HEK293 (cell line): ENCODE measurements at regions not wholly inside any gene's neighbourhood (a gene's known extent, or its start where the extent isn't known, plus 50 kb on each side); places are given as distances from the start of the nearest gene placed in this dataset.

Source experiments
- CTCF ChIA-PET: fragments of 350-600 bp; formaldehyde crosslinking; extraction: SDS; loops from one replicate; lab custom pipeline; 2021; ENCODE audit warnings: antibody characterized with exemption; lab: Yijun Ruan, JAX
- POLR2A ChIA-PET: fragments of 300-600 bp; formaldehyde crosslinking; extraction: SDS; loops from one replicate; lab custom pipeline; 2020; ENCODE audit warnings: antibody characterized with exemption, inconsistent platforms; lab: Yijun Ruan, JAX
- H3K27ac ChIP-seq: fragments of 200-500 bp; sonication (Bioruptor generic); 2 replicates; pipeline ENCODE4 v1.5.1; 2014; ENCODE audit warnings: low read depth, low read length, control low read depth, inconsistent platforms; ENCODE audit errors: extremely low read depth
- H3K36me3 ChIP-seq, 2 experiments: fragments of 200-500 bp in 1 of 2; sonication (Bioruptor generic) in 1 of 2; 1 replicate in 1 of 2; 2 replicates in 1 of 2; pipeline ENCODE4 v1.5.1; 2014 to 2017; ENCODE audit warnings: inconsistent platforms in 2 of 2, low read length in 2 of 2; ENCODE audit not compliant: control insufficient read depth in 2 of 2, insufficient read depth in 1 of 2
- H3K4me1 ChIP-seq: fragments of 200-500 bp; sonication (Bioruptor generic); 2 replicates; pipeline ENCODE4 v1.5.1; 2014; ENCODE audit warnings: mild to moderate bottlenecking, low read length, inconsistent platforms; ENCODE audit not compliant: control insufficient read depth, insufficient read depth
- H3K4me3 ChIP-seq: 2 replicates; pipeline ENCODE4 v1.5.1; 2011; ENCODE audit warnings: low read depth, mild to moderate bottlenecking, control low read depth, low read length, moderate library complexity
- H3K9me3 ChIP-seq: fragments of 200-500 bp; sonication (Bioruptor generic); 2 replicates; pipeline ENCODE4 v1.5.1; 2014; ENCODE audit warnings: low read depth, low read length, inconsistent platforms; ENCODE audit not compliant: control insufficient read depth, insufficient read depth
- FEZF1 ChIP-seq: fragments of 450-650 bp; formaldehyde crosslinking; IDR thresholded peaks from 2 replicates; pipeline ENCODE4 v1.5.1; 2016; ENCODE audit warnings: missing biosample characterization, missing genetic modification characterization
- MYNN ChIP-seq: fragments of 450-650 bp; formaldehyde crosslinking; IDR thresholded peaks from 2 replicates; pipeline ENCODE4 v1.5.1; 2016; ENCODE audit warnings: missing biosample characterization, missing genetic modification characterization, borderline replicate concordance
- YY2 ChIP-seq: fragments of 450-650 bp; formaldehyde crosslinking; IDR thresholded peaks from 2 replicates; pipeline ENCODE4 v1.5.1; 2016; ENCODE audit warnings: missing biosample characterization, missing genetic modification characterization
- ZBTB17 ChIP-seq: fragments of 450-650 bp; formaldehyde crosslinking; IDR thresholded peaks from 2 replicates; pipeline ENCODE4 v1.5.1; 2016; ENCODE audit warnings: missing biosample characterization, missing genetic modification characterization
- ZBTB48 ChIP-seq: fragments of 450-650 bp; formaldehyde crosslinking; IDR thresholded peaks from 2 replicates; pipeline ENCODE4 v1.5.1; 2016; ENCODE audit warnings: missing biosample characterization, missing genetic modification characterization
- ZFP3 ChIP-seq: fragments of 450-650 bp; formaldehyde crosslinking; IDR thresholded peaks from 2 replicates; pipeline ENCODE4 v1.5.1; 2016; ENCODE audit warnings: low read depth, missing biosample characterization, missing genetic modification characterization
- ZIC2 ChIP-seq: fragments of 450-650 bp; formaldehyde crosslinking; IDR thresholded peaks from 2 replicates; pipeline ENCODE4 v1.5.1; 2016; ENCODE audit warnings: missing biosample characterization, missing genetic modification characterization
- ZNF16 ChIP-seq: fragments of 450-650 bp; formaldehyde crosslinking; IDR thresholded peaks from 2 replicates; pipeline ENCODE4 v1.5.1; 2016; ENCODE audit warnings: low read depth, missing biosample characterization, missing genetic modification characterization
- ZNF175 ChIP-seq: fragments of 450-650 bp; formaldehyde crosslinking; IDR thresholded peaks from 2 replicates; pipeline ENCODE4 v1.5.1; 2016; ENCODE audit warnings: missing biosample characterization, missing genetic modification characterization
- ZNF324 ChIP-seq: fragments of 450-650 bp; formaldehyde crosslinking; IDR thresholded peaks from 2 replicates; pipeline ENCODE4 v1.5.1; 2016; ENCODE audit warnings: missing biosample characterization, missing genetic modification characterization
- ZNF48 ChIP-seq: fragments of 450-650 bp; formaldehyde crosslinking; IDR thresholded peaks from 2 replicates; pipeline ENCODE4 v1.5.1; 2016; ENCODE audit warnings: missing biosample characterization, missing genetic modification characterization
- ZNF600 ChIP-seq: fragments of 450-650 bp; formaldehyde crosslinking; IDR thresholded peaks from 2 replicates; pipeline ENCODE4 v1.5.1; 2016; ENCODE audit warnings: missing biosample characterization, missing genetic modification characterization
- ZXDB ChIP-seq: fragments of 450-650 bp; formaldehyde crosslinking; IDR thresholded peaks from 2 replicates; pipeline ENCODE4 v1.5.1; 2016; ENCODE audit warnings: missing biosample characterization, missing genetic modification characterization
- TF ChIP-seq, protein P1 (sequence below): fragments of 450-650 bp; IDR thresholded peaks from 2 replicates; pipeline ENCODE4 v1.5.1; 2018; ENCODE audit warnings: missing biosample characterization, missing genetic modification characterization
- TF ChIP-seq, protein P2 (sequence below): fragments of 450-650 bp; formaldehyde crosslinking; IDR thresholded peaks from 2 replicates; pipeline ENCODE4 v1.5.1; 2016; ENCODE audit warnings: missing biosample characterization, missing genetic modification characterization
- TF ChIP-seq, protein P3 (sequence below): fragments of 450-650 bp; formaldehyde crosslinking; conservative IDR thresholded peaks from 2 replicates; pipeline ENCODE4 v1.5.1; 2016; ENCODE audit warnings: low read depth, missing biosample characterization, missing genetic modification characterization
- TF ChIP-seq, protein P4 (sequence below): fragments of 450-650 bp; formaldehyde crosslinking; IDR thresholded peaks from 2 replicates; pipeline ENCODE4 v1.5.1; 2016; ENCODE audit warnings: missing biosample characterization, missing genetic modification characterization
- TF ChIP-seq, protein P5 (sequence below): fragments of 450-650 bp; formaldehyde crosslinking; IDR thresholded peaks from 2 replicates; pipeline ENCODE4 v1.5.0; 2017; ENCODE audit warnings: missing biosample characterization, missing genetic modification characterization, borderline replicate concordance

DNA sequence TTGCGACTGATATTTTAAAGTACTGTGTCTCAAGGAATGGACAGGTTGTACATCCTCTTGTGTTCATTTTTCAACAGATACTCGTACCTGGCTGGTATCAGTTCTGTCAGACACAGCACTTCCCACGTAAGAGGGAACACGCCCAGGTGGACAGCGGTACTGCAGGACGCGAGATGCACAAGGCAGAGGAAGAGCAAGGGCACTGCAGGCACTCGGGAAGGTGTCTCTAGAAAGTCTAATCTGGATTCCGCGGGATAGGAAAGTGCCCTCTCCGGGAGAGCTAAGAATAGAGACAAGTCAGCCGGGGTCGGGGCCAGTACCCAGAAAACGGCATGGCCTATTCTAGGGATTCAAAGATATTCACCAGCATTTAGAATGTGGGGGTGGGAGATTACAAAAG lies 94.2 kb upstream of the MBOAT1 start:
- ChIA-PET CTCF (interaction anchor here (0.6 kb wide), 2 partner anchors 26 to 80 kb away, joined by 3 to 4 read pairs; no protein-coding TSS in a partner anchor), POLR2A (no interaction called here)
- no peaks in the 10 kb centered on the region for H3K9me3 ChIP-seq
- H3K4me1 ChIP-seq: no peaks in the 10 kb centered on the region
- no peak overlapping the region for H3K27ac ChIP-seq
- no peak overlapping the region for H3K4me3 ChIP-seq
- no peaks in the 10 kb centered on the region for H3K36me3 ChIP-seq
- TF ChIP-seq ZXDB (no peak), ZNF324 (no peak), MYNN (tag by site-specific recombination) (no peak), ZNF16 (tag by site-specific recombination) (no peak), ZFP3 (no peak), ZNF600 (tag by site-specific recombination) (no peak), ZIC2 (no peak), ZNF48 (no peak), ZBTB48 (tag by site-specific recombination) (no peak), FEZF1 (tag by site-specific recombination) (no peak), ZBTB17 (tag by site-specific recombination) (no peak), YY2 (tag by site-specific recombination) (no peak), ZNF175 (tag by site-specific recombination) (no peak)
- TF ChIP-seq, protein P1, sequence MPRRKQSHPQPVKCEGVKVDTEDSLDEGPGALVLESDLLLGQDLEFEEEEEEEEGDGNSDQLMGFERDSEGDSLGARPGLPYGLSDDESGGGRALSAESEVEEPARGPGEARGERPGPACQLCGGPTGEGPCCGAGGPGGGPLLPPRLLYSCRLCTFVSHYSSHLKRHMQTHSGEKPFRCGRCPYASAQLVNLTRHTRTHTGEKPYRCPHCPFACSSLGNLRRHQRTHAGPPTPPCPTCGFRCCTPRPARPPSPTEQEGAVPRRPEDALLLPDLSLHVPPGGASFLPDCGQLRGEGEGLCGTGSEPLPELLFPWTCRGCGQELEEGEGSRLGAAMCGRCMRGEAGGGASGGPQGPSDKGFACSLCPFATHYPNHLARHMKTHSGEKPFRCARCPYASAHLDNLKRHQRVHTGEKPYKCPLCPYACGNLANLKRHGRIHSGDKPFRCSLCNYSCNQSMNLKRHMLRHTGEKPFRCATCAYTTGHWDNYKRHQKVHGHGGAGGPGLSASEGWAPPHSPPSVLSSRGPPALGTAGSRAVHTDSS (tag by site-specific recombination): no peak
- TF ChIP-seq, protein P2, sequence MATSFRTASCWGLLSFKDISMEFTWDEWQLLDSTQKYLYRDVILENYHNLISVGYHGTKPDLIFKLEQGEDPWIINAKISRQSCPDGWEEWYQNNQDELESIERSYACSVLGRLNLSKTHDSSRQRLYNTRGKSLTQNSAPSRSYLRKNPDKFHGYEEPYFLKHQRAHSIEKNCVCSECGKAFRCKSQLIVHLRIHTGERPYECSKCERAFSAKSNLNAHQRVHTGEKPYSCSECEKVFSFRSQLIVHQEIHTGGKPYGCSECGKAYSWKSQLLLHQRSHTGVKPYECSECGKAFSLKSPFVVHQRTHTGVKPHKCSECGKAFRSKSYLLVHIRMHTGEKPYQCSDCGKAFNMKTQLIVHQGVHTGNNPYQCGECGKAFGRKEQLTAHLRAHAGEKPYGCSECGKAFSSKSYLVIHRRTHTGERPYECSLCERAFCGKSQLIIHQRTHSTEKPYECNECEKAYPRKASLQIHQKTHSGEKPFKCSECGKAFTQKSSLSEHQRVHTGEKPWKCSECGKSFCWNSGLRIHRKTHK (tag by site-specific recombination): no peak
- TF ChIP-seq, protein P3, sequence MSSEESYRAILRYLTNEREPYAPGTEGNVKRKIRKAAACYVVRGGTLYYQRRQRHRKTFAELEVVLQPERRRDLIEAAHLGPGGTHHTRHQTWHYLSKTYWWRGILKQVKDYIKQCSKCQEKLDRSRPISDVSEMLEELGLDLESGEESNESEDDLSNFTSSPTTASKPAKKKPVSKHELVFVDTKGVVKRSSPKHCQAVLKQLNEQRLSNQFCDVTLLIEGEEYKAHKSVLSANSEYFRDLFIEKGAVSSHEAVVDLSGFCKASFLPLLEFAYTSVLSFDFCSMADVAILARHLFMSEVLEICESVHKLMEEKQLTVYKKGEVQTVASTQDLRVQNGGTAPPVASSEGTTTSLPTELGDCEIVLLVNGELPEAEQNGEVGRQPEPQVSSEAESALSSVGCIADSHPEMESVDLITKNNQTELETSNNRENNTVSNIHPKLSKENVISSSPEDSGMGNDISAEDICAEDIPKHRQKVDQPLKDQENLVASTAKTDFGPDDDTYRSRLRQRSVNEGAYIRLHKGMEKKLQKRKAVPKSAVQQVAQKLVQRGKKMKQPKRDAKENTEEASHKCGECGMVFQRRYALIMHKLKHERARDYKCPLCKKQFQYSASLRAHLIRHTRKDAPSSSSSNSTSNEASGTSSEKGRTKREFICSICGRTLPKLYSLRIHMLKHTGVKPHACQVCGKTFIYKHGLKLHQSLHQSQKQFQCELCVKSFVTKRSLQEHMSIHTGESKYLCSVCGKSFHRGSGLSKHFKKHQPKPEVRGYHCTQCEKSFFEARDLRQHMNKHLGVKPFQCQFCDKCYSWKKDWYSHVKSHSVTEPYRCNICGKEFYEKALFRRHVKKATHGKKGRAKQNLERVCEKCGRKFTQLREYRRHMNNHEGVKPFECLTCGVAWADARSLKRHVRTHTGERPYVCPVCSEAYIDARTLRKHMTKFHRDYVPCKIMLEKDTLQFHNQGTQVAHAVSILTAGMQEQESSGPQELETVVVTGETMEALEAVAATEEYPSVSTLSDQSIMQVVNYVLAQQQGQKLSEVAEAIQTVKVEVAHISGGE (tag by site-specific recombination): no peak
- TF ChIP-seq, protein P4, sequence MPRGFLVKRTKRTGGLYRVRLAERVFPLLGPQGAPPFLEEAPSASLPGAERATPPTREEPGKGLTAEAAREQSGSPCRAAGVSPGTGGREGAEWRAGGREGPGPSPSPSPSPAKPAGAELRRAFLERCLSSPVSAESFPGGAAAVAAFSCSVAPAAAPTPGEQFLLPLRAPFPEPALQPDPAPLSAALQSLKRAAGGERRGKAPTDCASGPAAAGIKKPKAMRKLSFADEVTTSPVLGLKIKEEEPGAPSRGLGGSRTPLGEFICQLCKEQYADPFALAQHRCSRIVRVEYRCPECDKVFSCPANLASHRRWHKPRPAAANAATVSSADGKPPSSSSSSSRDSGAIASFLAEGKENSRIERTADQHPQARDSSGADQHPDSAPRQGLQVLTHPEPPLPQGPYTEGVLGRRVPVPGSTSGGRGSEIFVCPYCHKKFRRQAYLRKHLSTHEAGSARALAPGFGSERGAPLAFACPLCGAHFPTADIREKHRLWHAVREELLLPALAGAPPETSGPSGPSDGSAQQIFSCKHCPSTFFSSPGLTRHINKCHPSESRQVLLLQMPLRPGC (tag by site-specific recombination): no peak
- TF ChIP-seq, protein P5, sequence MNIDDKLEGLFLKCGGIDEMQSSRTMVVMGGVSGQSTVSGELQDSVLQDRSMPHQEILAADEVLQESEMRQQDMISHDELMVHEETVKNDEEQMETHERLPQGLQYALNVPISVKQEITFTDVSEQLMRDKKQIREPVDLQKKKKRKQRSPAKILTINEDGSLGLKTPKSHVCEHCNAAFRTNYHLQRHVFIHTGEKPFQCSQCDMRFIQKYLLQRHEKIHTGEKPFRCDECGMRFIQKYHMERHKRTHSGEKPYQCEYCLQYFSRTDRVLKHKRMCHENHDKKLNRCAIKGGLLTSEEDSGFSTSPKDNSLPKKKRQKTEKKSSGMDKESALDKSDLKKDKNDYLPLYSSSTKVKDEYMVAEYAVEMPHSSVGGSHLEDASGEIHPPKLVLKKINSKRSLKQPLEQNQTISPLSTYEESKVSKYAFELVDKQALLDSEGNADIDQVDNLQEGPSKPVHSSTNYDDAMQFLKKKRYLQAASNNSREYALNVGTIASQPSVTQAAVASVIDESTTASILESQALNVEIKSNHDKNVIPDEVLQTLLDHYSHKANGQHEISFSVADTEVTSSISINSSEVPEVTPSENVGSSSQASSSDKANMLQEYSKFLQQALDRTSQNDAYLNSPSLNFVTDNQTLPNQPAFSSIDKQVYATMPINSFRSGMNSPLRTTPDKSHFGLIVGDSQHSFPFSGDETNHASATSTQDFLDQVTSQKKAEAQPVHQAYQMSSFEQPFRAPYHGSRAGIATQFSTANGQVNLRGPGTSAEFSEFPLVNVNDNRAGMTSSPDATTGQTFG (tag by site-specific recombination): no peak
